DND-41 (cell line): ENCODE measurements at regions not wholly inside any gene's neighbourhood (a gene's known extent, or its start where the extent isn't known, plus 50 kb on each side); places are given as distances from the start of the nearest gene placed in this dataset.

Source experiments
- EZH2 ChIP-seq: IDR thresholded peaks from 3 replicates; pipeline ENCODE4 v1.6.1; 2012; ENCODE audit warnings: borderline replicate concordance, low read depth, mild to moderate bottlenecking, moderate library complexity, low read length, inconsistent platforms; ENCODE audit not compliant: severe bottlenecking
- TF ChIP-seq, protein P1 (sequence below): IDR thresholded peaks from 2 replicates; pipeline ENCODE4 v1.5.1; 2012; ENCODE audit warnings: borderline replicate concordance, low read length, moderate library complexity, mild to moderate bottlenecking; ENCODE audit not compliant: poor library complexity, severe bottlenecking; ENCODE audit errors: extremely low read depth

DNA sequence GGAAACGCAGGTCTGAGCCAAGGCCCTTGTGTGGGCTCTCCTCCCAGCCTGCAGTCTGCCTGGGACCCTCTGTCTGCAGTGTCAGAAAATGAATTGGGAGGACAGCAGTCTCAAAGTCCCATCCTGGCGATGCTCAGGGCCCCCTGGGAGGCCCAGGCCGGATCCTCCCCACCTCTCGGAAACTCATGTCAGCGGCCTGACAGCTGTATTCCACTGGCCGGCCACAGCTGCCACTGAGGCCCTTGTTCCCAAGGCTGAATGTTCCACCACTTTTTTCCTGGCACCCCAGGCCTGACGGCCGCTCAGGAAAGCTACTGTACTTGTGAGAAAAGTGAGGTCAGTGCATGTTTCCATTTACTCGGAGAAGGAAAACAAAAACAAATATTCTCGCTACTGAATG, 180.0 kb downstream of the FGF18 start:
- TF ChIP-seq, protein P1, sequence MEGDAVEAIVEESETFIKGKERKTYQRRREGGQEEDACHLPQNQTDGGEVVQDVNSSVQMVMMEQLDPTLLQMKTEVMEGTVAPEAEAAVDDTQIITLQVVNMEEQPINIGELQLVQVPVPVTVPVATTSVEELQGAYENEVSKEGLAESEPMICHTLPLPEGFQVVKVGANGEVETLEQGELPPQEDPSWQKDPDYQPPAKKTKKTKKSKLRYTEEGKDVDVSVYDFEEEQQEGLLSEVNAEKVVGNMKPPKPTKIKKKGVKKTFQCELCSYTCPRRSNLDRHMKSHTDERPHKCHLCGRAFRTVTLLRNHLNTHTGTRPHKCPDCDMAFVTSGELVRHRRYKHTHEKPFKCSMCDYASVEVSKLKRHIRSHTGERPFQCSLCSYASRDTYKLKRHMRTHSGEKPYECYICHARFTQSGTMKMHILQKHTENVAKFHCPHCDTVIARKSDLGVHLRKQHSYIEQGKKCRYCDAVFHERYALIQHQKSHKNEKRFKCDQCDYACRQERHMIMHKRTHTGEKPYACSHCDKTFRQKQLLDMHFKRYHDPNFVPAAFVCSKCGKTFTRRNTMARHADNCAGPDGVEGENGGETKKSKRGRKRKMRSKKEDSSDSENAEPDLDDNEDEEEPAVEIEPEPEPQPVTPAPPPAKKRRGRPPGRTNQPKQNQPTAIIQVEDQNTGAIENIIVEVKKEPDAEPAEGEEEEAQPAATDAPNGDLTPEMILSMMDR, result no peak
- no peak for TF ChIP-seq EZH2
